ENCODE measurements at regions not wholly inside any gene's neighbourhood (a gene's known extent, or its start where the extent isn't known, plus 50 kb on each side); places are given as distances from the start of the nearest gene placed in this dataset.

DNA sequence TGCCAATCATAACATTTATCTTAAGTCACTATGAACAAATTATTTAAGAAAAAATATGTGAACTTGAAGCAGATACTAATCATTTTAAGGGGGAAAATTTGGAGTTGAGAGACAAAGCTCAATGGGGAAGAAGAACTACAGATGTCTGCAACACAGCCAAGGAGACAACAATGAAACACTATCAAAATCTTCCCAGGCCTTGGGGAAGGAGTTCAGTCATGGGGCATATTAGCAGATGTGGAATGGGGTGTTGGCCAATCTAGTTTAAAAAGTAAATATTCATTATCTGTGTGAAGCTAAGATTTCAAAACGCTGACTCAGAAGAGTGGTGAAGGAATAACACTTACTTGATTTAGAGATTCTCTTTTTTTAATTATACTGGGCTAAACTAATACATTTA, 671.6 kb upstream of the ZP4 start:
- TF ChIP-seq, protein P1, sequence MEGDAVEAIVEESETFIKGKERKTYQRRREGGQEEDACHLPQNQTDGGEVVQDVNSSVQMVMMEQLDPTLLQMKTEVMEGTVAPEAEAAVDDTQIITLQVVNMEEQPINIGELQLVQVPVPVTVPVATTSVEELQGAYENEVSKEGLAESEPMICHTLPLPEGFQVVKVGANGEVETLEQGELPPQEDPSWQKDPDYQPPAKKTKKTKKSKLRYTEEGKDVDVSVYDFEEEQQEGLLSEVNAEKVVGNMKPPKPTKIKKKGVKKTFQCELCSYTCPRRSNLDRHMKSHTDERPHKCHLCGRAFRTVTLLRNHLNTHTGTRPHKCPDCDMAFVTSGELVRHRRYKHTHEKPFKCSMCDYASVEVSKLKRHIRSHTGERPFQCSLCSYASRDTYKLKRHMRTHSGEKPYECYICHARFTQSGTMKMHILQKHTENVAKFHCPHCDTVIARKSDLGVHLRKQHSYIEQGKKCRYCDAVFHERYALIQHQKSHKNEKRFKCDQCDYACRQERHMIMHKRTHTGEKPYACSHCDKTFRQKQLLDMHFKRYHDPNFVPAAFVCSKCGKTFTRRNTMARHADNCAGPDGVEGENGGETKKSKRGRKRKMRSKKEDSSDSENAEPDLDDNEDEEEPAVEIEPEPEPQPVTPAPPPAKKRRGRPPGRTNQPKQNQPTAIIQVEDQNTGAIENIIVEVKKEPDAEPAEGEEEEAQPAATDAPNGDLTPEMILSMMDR (conservative IDR thresholded peaks at IDR 0.05; ENCODE audit: low read length) = no peak
- TF ChIP-seq EZH2phosphoT487 (IDR thresholded peaks at IDR 0.05; ENCODE audit: borderline replicate concordance, low read depth, low read length) = no peak
- Histone ChIP-seq H3K27ac (ENCODE audit: low read depth, low read length, poor library complexity, severe bottlenecking) (no peak overlapping the region), H3K9me3 (ENCODE audit: low read length) (no peaks in the 10 kb centered on the region), H3K4me1 (ENCODE audit: insufficient read depth, low read length, poor library complexity, severe bottlenecking) (no peaks in the 10 kb centered on the region), H3K36me3 (ENCODE audit: insufficient read depth, low read length) (no peaks in the 10 kb centered on the region), H3K4me2 (ENCODE audit: low read length) (no peak overlapping the region), H2AFZ (ENCODE audit: low read length) (no peak overlapping the region), H4K20me1 (ENCODE audit: insufficient read depth, low read length) (no peaks in the 10 kb centered on the region), H3K9me2 (ENCODE audit: insufficient read depth, low read length) (no peaks in the 10 kb centered on the region), H3K4me3 (ENCODE audit: low read depth, low read length, poor library complexity, severe bottlenecking) (no peak overlapping the region), H3K79me2 (ENCODE audit: insufficient read depth, low read depth, low read length) (no peaks in the 10 kb centered on the region)
- CTCF ChIA-PET (ENCODE audit: unreplicated experiment) = interaction anchor here (0.5 kb wide), 1 partner anchor 43 kb away, joined by 4 read pairs; no protein-coding TSS in a partner anchor
- POLR2A ChIA-PET = interaction anchor here (0.6 kb wide), 1 partner anchor 279 kb away, joined by 3 read pairs; no protein-coding TSS in a partner anchor
- DNase-seq (ENCODE audit: low spot score) = no peak
- BruUV-seq (replicated peaks) = no TSS peak
- intact Hi-C loops (cut with micrococcal nuclease; ENCODE audit: unreplicated experiment) = no loop called here

DNA sequence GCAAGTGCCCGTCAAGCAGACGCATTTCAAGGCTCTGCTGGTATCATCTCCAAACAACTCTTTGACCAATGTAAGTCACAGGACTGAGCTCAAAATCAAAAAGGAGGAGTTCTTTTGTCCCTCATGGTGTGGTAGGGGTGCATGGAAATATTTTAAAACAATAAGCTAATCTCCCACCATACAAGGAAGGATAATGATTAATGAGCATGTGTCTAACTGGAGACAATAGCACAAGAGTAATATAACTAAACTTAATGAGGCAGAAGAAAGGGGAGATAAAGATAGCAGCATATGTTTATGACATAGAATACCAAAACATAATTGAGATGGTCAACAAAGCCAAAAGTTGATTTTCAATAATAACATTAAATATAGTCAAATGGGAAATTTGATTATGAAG, 668.0 kb upstream of the ZP4 start:
- ChIA-PET CTCF (ENCODE audit: unreplicated experiment) (no interaction called here), POLR2A (interaction anchor here (0.5 kb wide), 2 partner anchors 12 to 189 kb away, joined by 3 to 4 read pairs; no protein-coding TSS in a partner anchor)
- H3K4me2 ChIP-seq (ENCODE audit: low read length) = no peak overlapping the region
- no peaks in the 10 kb centered on the region for H3K36me3 ChIP-seq (ENCODE audit: insufficient read depth, low read length)
- no peaks in the 10 kb centered on the region for H3K9me3 ChIP-seq (ENCODE audit: low read length)
- no peaks in the 10 kb centered on the region for H3K9me2 ChIP-seq (ENCODE audit: insufficient read depth, low read length)
- no peak overlapping the region for H3K4me3 ChIP-seq (ENCODE audit: low read depth, low read length, poor library complexity, severe bottlenecking)
- H3K79me2 ChIP-seq (ENCODE audit: insufficient read depth, low read depth, low read length) = no peaks in the 10 kb centered on the region
- TF ChIP-seq, protein P1 (conservative IDR thresholded peaks at IDR 0.05; ENCODE audit: low read length) = no peak
- no peak for TF ChIP-seq EZH2phosphoT487 (IDR thresholded peaks at IDR 0.05; ENCODE audit: borderline replicate concordance, low read depth, low read length)
- BruUV-seq (replicated peaks) = no TSS peak
- DNase-seq (ENCODE audit: low spot score) = no peak
- H4K20me1 ChIP-seq (ENCODE audit: insufficient read depth, low read length) = no peaks in the 10 kb centered on the region
- H3K4me1 ChIP-seq (ENCODE audit: insufficient read depth, low read length, poor library complexity, severe bottlenecking) = no peaks in the 10 kb centered on the region
- no peak overlapping the region for H3K27ac ChIP-seq (ENCODE audit: low read depth, low read length, poor library complexity, severe bottlenecking)
- H2AFZ ChIP-seq (ENCODE audit: low read length) = no peak overlapping the region
- intact Hi-C loops (cut with micrococcal nuclease; ENCODE audit: unreplicated experiment) = no loop called here

DNA sequence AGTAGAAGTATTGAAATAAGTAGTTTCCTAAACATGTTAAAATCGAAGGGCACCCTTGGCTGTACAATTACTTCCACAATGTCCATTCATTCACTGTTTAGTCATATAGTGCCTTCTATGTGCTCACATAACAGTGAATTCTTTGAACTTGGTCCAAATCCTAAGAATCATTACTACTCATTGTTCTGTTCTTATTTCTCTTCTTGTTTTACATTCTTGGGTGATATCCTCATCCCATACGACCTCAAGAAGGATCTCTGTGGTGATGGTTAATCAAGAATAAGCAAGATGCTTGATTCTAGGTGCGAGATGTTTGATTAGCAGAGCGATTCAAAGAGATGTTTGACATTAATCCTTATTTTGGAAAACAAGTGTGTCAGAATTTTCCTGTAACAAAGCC, 667.4 kb upstream of the ZP4 start:
- no peak for DNase-seq (ENCODE audit: low spot score)
- H3K9me2 ChIP-seq (ENCODE audit: insufficient read depth, low read length) = no peaks in the 10 kb centered on the region
- POLR2A ChIA-PET = interaction anchor here (0.5 kb wide), 1 partner anchor 12 kb away, joined by 3 read pairs; no protein-coding TSS in a partner anchor
- H2AFZ ChIP-seq (ENCODE audit: low read length) = no peak overlapping the region
- no peaks in the 10 kb centered on the region for H4K20me1 ChIP-seq (ENCODE audit: insufficient read depth, low read length)
- H3K27ac ChIP-seq (ENCODE audit: low read depth, low read length, poor library complexity, severe bottlenecking) = no peak overlapping the region
- H3K4me3 ChIP-seq (ENCODE audit: low read depth, low read length, poor library complexity, severe bottlenecking) = no peak overlapping the region
- CTCF ChIA-PET (ENCODE audit: unreplicated experiment) = no interaction called here
- no peaks in the 10 kb centered on the region for H3K36me3 ChIP-seq (ENCODE audit: insufficient read depth, low read length)
- H3K9me3 ChIP-seq (ENCODE audit: low read length) = no peaks in the 10 kb centered on the region
- no peak overlapping the region for H3K4me2 ChIP-seq (ENCODE audit: low read length)
- no peaks in the 10 kb centered on the region for H3K4me1 ChIP-seq (ENCODE audit: insufficient read depth, low read length, poor library complexity, severe bottlenecking)
- H3K79me2 ChIP-seq (ENCODE audit: insufficient read depth, low read depth, low read length) = no peaks in the 10 kb centered on the region
- BruUV-seq (replicated peaks) = no TSS peak
- TF ChIP-seq EZH2phosphoT487 (IDR thresholded peaks at IDR 0.05; ENCODE audit: borderline replicate concordance, low read depth, low read length) = no peak
- TF ChIP-seq, protein P1 (conservative IDR thresholded peaks at IDR 0.05; ENCODE audit: low read length) = no peak
- intact Hi-C loops (cut with micrococcal nuclease; ENCODE audit: unreplicated experiment) = no loop called here

Data from OCI-LY7 (cell line).